AG09309 (cell line): ENCODE measurements at regions not wholly inside any gene's neighbourhood (a gene's known extent, or its start where the extent isn't known, plus 50 kb on each side); places are given as distances from the start of the nearest gene placed in this dataset.

Experiments
- DNase-seq: peaks from one replicate; pipeline ENCODE4 v3.0.0-alpha.2; 2010; ENCODE audit warnings: low read depth
- H3K4me3 ChIP-seq: 2 replicates; pipeline ENCODE4 v1.5.1; 2011; ENCODE audit warnings: mild to moderate bottlenecking, low read depth, low read length, moderate library complexity; ENCODE audit not compliant: control insufficient read depth
- TF ChIP-seq, protein P1 (sequence below): IDR thresholded peaks from 2 replicates; pipeline ENCODE4 v1.5.1; 2011; ENCODE audit warnings: mild to moderate bottlenecking, low read depth, low read length, inconsistent platforms; ENCODE audit not compliant: insufficient read depth, control insufficient read depth; ENCODE audit errors: missing control alignments

DNA sequence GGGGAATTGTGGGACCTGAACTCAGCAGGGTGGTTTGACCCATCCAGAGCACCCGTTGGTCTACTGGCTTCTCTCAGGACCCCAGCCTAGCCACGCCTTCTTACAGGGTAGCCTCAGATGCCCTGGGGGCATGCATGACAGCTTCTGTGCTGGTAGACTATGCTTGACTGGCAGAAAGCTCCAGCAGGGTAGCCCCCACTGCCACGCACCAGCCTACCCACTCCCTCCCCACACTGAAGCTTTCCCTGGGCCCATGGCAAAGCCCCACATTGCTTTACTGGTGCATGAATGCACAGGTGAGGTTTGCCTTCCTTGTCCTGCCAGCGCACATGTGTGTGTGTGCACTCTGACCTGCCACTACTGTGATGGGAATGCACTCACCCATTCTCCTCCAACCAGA lies 772.2 kb downstream of the LRFN5 start:
- H3K4me3 ChIP-seq, result no peak overlapping the region
- DNase-seq, result no peak
- TF ChIP-seq, protein P1, sequence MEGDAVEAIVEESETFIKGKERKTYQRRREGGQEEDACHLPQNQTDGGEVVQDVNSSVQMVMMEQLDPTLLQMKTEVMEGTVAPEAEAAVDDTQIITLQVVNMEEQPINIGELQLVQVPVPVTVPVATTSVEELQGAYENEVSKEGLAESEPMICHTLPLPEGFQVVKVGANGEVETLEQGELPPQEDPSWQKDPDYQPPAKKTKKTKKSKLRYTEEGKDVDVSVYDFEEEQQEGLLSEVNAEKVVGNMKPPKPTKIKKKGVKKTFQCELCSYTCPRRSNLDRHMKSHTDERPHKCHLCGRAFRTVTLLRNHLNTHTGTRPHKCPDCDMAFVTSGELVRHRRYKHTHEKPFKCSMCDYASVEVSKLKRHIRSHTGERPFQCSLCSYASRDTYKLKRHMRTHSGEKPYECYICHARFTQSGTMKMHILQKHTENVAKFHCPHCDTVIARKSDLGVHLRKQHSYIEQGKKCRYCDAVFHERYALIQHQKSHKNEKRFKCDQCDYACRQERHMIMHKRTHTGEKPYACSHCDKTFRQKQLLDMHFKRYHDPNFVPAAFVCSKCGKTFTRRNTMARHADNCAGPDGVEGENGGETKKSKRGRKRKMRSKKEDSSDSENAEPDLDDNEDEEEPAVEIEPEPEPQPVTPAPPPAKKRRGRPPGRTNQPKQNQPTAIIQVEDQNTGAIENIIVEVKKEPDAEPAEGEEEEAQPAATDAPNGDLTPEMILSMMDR, result no peak

DNA sequence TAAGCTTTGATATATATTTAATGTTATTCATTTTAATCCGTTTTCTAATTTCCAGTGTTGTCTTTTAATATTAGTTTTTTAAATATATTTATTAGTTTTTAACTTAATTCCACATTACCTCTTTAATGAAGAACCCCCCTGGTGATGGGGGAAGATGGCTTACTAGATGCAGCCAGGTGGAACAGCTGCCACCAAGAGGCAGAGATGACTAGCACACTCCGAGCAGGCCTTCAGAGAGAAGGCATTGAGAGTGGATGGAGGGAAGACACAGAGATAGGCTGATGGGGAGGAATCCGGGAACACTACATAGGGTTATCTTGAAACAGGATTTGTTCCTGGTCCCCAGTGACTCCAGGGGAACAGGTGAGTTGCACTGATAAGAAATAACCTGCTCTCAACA lies 771.6 kb downstream of the LRFN5 start:
- H3K4me3 ChIP-seq, result no peak overlapping the region
- DNase-seq, result no peak
- TF ChIP-seq, protein P1, result no peak

DNA sequence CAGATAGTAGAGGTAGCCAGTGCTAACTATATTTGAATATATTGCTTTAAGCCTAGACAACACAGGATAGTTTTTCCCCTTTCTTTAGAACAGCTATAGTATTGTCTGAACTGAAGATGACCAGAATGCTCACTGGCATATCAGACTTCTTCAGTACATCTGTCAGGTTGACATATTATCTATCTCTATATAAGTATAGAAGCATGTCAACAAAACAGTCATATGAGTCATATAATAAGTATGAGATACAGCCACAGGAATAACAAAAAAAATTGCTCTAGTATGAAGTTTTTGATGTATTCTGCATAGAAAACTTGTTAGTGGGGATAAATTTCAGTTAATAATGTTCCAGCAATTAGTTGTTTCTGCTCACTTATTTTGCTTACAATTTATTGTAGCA lies 767.7 kb downstream of the LRFN5 start:
- DNase-seq, result no peak
- H3K4me3 ChIP-seq, result no peak overlapping the region
- TF ChIP-seq, protein P1, result no peak

DNA sequence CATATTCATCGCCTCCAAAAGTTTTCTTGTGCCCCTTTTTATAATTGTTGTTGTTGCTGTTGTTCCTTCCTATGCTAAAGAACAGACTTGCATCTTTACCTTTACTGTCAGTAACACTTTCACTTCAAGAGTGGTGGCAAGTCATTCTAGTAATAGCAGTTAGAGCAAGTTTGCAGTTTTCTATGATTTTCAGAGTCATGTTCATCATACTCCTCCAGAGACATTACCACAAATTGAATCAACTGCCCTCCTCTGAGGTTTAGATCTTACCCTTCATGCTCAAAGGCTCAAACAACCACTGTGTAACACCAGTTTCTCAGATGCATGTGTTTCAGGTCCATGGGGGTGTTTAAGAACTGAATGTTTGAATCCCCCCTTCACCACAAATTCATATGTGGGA lies 763.4 kb downstream of the LRFN5 start:
- DNase-seq, result no peak
- H3K4me3 ChIP-seq, result no peak overlapping the region
- TF ChIP-seq, protein P1, result no peak

DNA sequence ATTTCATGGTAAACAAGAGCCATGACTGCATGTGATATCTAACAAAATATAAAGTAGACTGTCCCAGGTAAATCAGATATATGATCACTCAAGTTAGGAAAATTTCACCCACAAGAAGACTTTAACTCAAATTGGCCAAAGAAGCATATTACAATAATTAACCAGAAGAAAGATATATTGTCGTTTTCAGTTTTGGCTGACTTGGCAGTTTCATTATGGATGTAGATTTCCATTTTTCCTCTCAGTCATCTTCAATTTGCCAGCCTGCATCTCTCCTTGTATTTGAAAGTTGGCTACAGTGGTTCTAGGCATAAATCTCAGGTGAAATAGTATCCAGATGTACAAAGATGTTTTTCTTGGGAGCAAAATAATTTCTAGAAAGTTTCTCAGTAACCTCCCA lies 761.6 kb downstream of the LRFN5 start:
- TF ChIP-seq, protein P1, result no peak

DNA sequence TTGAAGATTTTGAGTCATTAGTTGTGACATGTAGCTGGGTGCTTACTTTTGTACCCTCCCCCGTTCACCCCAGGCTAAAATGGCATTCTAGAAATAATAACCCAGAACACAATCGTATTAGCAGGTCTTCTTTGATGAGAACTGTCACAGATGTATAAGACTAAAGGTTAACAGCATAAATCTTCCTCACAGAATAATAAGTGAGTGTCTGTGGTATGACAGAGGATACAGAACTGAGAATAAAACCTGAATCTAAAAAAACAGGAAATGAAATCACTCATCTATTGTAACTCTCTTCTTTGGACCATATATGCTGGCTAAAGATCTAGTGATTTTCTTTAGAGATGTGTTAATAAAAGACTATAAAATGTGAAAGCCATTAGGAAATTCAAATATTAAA lies 746.6 kb downstream of the LRFN5 start:
- TF ChIP-seq, protein P1, result no peak
- DNase-seq, result no peak
- H3K4me3 ChIP-seq, result no peak overlapping the region

More for the DNA sequence above, 761.6 kb downstream of the LRFN5 start:
- H3K4me3 ChIP-seq, result no peak overlapping the region
- no peak for DNase-seq

DNA sequence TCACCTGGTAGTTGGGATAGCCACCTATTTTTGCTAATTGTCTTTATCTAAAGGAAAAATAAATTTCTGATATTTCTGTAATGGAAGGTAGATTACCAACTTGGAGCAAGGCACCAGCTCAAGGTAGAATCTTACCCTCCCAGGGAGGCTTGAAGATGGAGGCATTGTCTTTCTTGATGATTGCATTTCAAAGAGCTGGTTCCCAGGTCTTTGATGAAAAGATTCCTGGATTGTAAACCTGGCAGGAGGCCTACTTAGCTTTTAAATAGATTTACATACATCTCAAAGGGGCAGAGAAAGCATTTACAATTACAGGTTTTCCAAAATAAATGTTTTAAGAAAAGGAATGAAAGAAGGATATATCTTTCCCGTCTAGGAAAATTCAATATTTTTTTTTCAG lies 729.2 kb downstream of the LRFN5 start:
- H3K4me3 ChIP-seq, result no peak overlapping the region

More for the DNA sequence above, 729.2 kb downstream of the LRFN5 start:
- TF ChIP-seq, protein P1, result no peak
- no peak for DNase-seq
